H1 (cell line): ENCODE measurements at regions not wholly inside any gene's neighbourhood (a gene's known extent, or its start where the extent isn't known, plus 50 kb on each side); places are given as distances from the start of the nearest gene placed in this dataset.

ENCODE experiments used
- POLR2AphosphoS5 ChIP-seq: IDR thresholded peaks from 2 replicates; pipeline ENCODE4 v1.6.1; 2011; ENCODE audit warnings: low read depth, low read length
- SUZ12 ChIP-seq: fragments of 200-600 bp; sonication (generic); IDR thresholded peaks from 2 replicates; pipeline ENCODE4 v1.6.1; 2012; ENCODE audit warnings: mild to moderate bottlenecking, inconsistent platforms, low read length, moderate library complexity, mixed read lengths
- TAF1 ChIP-seq: IDR thresholded peaks from 2 replicates; pipeline ENCODE4 v1.6.1; 2011; ENCODE audit warnings: mild to moderate bottlenecking, low read depth, low read length
- TBP ChIP-seq: IDR thresholded peaks from 2 replicates; pipeline ENCODE4 v1.6.1; 2011; ENCODE audit warnings: low read depth, low read length, improper control_type of control experiment
- TF ChIP-seq, protein P1 (sequence below), 3 experiments: IDR thresholded peaks; 1 replicate in 2 of 3; 2 replicates in 1 of 3; pipeline versions ENCODE4 v1.5.1 to v1.6.1; 2011; ENCODE audit warnings: low read length in 3 of 3, mild to moderate bottlenecking in 3 of 3, inconsistent platforms in 2 of 3, low read depth in 1 of 3, moderate library complexity in 1 of 3; ENCODE audit not compliant: insufficient read depth in 1 of 3; ENCODE audit errors: control extremely low read depth in 1 of 3

- TF ChIP-seq TBP = no peak
- TF ChIP-seq POLR2AphosphoS5 = no peak
- TF ChIP-seq TAF1 = no peak
- TF ChIP-seq, protein P1, sequence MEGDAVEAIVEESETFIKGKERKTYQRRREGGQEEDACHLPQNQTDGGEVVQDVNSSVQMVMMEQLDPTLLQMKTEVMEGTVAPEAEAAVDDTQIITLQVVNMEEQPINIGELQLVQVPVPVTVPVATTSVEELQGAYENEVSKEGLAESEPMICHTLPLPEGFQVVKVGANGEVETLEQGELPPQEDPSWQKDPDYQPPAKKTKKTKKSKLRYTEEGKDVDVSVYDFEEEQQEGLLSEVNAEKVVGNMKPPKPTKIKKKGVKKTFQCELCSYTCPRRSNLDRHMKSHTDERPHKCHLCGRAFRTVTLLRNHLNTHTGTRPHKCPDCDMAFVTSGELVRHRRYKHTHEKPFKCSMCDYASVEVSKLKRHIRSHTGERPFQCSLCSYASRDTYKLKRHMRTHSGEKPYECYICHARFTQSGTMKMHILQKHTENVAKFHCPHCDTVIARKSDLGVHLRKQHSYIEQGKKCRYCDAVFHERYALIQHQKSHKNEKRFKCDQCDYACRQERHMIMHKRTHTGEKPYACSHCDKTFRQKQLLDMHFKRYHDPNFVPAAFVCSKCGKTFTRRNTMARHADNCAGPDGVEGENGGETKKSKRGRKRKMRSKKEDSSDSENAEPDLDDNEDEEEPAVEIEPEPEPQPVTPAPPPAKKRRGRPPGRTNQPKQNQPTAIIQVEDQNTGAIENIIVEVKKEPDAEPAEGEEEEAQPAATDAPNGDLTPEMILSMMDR (IDR thresholded peaks at IDR 0.05; ENCODE audit: control extremely low read depth in 1 of 3, insufficient read depth in 1 of 3, low read depth in 1 of 3, low read length in 3 of 3) = no peak
- no peak for TF ChIP-seq SUZ12
Measured at GRCh38 chr11:59302991-59303390, 55.7 kb upstream of the OR5AN1 start.
